DMS53 (cell line): ENCODE measurements at regions not wholly inside any gene's neighbourhood (a gene's known extent, or its start where the extent isn't known, plus 50 kb on each side); places are given as distances from the start of the nearest gene placed in this dataset.

ENCODE experiments used
- DNase-seq: peaks from one replicate; lab custom pipeline; 2025; lab: John Stamatoyannopoulos, UW

DNA sequence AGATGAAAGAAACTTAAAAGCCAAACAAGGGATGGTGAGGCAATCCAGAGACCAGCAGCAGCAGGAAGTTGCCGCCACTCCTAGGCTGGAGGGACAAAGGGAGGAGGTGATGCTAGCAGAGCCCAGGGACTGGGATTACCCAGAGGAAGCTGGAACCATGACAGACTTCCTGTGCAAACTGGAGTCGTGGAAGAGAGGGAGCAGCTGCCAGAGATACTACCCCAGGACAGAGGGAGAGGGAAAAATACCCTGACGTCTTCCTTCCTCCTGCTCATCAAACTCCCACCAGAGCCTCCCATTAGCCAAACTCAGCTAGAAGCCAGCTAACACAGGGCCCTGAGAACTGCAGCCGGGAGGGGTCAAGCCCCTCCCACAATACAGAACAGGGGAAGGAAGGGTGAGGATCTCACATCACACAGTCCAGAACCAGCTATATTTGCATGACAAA lies 101.2 kb upstream of the KLF3 start:
- peak; percentile 93 for DNase-seq

DNA sequence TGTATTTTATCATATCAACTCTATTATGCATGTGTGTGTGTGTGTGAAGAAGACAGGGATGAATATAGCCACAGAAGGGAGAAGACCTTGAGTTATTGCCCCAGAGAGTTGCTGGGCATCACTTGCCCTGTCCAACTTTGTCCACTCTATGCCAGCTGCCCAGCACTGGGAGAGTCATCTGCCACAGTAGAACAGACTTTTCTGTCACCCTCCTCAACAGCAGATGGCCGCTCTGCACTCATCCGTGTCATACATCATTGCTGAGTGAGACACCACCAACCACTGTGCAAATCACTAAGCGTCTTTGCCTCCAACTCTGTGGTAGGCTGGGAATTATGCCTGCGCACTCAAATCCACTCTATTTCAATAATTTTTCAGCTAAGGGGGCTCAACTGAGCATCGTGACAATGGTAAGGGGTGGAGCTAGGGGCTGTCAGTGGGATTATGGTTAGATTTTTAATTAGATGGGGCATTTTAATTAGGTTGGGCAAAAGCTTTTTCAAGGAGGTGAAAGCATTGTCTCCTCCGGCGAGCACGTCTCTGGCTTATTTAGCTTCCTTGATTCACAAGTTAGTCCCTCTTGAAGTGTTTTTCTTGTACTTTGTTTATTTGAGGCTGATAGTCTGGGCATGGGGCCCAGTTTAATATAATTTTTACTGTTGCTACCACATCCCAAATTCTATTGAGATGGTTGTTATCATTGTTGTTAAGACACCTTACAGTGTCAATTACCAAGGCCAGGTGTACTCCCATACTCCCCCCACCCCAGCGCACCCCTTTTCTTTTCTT lies 100.1 kb upstream of the KLF3 start:
- peak; percentile 95 for DNase-seq

DNA sequence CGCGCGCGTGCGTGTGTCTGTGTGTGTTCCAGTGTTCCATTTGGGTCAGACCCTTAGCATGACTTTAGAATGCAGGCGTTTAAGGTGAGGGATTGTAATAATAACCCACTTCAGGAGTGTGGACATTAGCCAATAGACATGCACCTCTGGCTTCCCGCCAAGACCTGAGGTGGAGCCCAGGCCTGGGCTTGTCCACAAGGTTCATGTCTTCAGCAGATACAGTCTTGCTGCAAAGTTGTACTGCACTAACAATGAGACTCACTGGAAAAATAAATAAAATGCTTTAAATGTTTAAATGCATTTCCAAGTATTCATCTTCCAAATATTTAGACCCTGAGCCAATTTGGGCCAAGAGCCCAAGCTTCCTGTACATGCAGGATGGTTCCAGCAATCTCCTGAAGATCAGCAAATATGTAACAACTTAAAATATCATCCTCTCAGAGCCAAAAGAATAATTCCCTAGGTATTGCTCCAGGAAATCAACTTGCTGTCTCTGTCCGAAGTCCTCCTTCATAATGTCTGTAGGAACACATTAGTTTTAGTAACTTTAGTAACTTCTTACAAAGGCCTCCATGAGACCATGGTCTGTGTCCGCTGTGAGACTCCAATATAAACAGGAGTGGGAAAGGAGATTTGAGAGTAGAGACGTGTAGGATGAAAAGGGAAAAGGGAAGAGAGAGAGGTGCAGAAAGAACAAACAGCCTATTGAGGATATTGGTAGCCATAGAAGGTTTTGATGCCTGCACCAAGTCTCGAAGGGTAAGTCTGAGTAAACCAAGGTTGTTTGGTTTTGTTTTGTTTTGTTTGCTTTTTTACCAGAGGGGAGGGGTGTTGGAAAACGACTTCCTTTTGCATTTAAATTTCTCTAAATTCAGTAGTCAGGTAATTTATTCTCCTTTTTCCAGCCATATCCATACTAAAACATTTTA lies 98.5 kb upstream of the KLF3 start:
- DNase-seq, result peak; percentile 56

DNA sequence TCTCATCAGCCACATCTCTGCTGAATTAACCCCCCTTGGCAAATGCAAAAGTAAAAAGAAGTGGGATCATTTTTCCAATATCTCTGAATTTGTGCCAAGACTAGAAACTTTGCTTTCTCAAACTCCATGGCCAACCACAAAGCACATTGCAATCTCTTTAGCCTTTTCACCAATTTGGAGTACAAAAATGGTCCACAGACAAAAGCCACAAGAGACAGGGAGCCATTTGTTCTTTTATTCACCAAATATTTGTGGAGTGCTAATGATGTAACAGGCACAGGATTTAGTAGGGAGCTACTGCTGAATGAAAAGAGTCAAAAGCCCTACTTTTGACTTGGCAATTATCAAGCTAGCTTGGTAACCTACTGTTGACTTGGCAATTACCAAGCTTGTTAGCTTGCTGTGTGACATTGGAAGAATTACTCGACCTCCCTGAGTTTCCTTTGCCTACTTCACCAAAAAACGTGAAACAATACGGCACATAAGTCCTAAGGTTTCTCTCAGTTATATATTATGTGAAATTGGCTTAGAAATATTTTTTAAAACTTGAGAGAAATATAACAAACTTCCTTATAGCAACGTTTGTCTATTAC lies 97.1 kb upstream of the KLF3 start:
- DNase-seq, result no peak

DNA sequence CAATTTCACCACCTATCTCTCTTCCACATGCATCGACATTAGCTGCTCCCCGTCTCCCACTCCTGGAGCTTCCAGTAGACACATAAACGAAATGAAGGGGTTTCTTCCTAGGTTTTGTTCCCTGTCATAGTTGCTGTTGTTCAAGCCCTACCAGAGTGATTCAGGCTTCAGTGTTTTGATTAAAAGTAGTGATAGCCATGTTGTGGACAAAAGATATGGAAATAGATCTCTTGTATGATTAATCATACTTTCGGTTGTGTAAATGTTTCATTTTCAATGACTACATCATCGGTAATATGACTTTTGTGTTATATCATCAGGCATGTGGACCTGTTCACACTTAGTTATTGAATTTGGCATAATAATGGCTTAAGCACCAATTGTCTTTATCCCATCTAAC lies 96.5 kb upstream of the KLF3 start:
- no peak for DNase-seq

DNA sequence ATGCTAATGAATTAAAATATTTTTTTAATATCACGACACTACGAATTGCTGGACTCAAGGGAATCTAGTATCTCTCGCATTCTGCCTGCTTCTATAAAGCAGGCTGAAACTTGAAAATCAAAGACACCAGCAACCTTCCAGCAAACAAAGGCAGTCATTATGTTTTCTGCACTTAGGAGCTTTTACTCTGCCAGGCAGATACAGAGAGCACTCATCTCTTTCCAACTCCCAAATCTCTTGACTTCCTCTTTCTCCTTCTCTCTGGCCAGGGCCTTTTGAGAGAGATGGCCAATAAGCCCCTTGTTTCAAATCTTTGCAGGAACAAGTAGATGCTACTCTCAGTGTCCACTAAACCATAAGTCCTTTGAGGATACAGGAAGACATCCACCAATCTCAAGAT lies 95.2 kb upstream of the KLF3 start:
- DNase-seq, result no peak

DNA sequence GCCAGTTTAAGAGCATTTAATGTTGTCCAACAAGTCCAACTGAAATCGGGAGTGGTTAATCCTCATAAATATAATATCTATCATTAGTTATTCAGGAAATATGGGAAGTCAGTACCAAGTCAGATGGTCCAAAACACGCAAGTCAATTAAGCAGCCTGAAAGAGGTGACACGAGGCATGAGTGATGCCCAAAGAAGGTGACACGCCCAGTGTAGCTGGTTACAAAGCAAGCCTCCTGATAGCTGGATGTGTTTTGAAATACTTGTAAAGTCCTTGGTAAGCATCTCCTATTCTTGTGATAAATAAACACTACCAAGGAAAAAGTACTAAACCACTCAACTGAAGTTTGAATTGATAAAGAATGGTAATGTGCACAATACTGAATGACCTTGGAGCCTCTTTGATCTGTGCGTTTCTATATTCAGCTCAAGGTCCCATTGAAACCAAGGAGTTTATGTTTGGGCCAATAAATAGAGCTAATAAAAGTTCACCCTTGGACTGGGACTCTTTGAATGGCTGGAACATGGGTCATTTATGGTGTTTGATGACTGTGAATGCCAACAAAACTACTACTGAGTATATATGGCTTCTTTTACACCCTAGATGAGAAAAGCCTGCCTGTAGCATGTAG lies 93.2 kb upstream of the KLF3 start:
- no peak for DNase-seq

DNA sequence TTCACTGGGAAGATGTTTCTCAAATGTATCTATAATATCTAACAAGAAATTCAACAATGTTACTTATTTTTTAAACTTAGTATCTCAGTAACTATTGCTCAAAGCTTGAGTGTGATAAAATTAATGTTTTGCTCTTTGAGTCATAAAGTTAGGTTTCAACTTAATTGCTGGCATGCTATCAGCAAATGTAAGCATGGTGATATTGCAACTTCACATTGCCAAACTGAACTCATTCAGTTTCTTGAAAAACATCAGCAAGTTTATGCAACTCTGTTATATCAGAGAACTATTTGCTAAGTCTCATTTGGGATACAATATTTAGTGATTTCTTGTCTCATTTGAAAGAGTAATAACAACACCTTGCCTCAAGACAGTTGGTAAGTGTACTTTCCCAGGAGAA lies 91.2 kb upstream of the KLF3 start:
- DNase-seq, result no peak

DNA sequence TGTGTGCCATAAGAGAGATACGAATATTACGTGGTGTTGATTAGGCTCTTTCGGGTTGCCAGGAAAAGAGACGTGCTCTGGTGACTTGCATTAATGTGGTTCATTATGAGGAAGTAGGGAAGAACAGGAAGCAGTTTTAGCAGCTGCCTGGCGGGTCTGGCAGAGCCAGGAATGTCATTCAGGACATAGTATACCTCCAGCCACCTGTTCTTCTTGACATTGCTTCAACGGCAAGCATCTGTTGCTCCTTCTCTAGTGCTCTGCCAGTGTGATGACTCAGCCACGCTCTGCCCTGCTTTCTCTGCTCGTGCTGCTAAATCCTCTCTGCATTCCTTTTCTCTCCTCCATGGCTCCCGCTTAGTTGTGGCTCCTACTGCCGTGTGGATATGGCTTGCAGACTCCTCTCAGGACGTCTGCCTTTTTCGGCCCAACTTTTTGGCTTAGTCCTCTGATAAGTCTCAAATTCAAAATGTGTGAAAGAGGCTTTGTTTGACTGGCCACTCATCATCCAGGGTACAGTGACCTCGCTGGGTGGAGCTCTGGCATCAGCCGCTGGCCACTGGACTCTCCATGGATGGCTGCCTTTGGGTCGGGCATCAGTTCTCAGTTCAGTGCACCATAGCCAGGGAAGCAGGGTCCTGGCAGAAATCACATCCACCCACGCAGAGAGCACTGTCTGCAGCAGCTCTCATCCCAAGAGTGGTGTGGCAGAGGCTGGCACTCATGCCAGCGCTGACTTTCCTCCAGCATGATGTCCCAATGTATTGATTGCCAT lies 89.3 kb upstream of the KLF3 start:
- peak; percentile 98 for DNase-seq

DNA sequence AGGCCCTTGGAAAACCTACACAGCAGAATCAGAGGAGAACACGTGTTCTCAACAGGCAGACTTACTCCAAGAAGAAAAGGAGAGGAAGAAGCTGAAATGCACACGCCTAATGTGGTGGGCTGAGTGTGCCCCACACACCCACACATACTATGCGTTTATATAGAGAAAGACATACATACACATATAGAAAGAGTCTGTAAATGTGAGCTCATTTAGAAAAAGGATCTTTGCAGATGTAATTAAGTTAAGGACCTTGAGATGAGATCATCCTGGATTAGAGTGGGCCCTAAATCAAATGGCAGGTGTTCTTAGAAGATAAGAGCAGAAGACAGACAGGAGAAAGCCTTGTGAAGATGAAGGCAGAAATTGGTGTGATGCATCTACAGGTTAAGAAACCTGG lies 87.2 kb upstream of the KLF3 start:
- DNase-seq, result no peak

DNA sequence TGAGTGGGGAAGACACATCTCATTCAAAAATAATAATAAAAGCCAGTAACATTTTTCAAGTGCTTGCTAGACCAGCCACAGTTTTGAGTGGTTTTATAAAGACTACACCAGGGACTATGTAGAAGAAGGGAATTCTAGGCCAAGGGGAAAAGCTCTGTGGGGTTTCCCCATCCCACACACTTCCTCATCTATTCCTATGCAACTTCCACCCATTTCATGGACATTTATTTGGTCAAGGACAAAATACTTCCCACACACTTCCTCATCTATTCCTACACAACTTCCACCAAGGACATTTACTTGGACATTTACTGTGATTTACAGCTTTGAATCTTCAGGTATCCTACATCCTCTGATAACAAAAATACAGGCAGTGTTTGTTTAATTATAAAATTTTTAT lies 86.5 kb upstream of the KLF3 start:
- DNase-seq, result no peak

DNA sequence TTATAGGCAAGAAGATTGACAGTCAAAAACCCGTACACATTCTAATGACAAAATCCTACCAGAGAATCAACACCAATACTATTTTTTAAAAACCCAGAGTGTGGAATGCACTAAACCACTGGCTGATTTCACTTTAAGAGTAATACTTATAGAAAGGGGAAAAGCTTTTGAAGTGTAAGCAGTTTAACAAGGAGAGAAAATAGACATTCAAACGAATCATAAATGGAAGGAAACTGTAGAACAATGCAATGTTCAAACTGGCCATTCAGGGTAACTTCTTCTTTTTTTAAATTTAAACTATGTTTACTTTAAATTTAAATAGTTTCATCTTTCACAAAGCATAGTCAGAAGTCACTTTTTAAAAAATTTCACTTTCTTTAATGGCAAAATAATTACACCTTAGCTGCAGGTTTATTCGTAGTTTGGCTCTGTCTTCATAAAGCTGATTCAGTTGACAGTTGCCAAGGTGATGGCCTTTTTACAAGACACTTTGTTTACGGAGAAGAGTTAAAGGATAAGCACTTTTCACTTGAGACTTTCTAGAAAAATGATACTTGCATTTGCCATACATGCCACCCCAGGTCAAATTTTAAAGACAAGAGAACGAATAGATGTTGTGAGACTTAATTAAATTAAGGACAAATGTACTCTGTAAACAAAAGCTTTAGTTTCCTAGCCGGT lies 82.4 kb upstream of the KLF3 start:
- no peak for DNase-seq

DNA sequence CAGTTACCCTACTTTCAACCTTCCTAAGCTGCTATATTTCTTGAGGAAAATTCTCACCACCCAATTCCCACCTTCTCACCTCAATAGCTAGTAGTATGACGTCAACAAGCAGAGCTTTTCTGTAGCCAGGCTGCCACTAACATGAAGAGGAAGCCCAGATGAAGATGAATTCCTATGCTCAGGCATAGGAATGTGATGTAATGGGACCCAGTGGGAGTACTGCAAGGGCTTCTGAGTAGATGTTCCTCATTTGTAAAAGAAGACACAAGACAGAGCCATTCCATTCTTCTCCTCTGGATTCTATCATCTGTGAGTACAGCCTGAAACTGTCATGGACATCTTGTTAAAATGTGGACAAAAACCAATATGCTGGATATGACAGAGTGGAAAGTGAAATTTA lies 81.6 kb upstream of the KLF3 start:
- DNase-seq, result no peak

DNA sequence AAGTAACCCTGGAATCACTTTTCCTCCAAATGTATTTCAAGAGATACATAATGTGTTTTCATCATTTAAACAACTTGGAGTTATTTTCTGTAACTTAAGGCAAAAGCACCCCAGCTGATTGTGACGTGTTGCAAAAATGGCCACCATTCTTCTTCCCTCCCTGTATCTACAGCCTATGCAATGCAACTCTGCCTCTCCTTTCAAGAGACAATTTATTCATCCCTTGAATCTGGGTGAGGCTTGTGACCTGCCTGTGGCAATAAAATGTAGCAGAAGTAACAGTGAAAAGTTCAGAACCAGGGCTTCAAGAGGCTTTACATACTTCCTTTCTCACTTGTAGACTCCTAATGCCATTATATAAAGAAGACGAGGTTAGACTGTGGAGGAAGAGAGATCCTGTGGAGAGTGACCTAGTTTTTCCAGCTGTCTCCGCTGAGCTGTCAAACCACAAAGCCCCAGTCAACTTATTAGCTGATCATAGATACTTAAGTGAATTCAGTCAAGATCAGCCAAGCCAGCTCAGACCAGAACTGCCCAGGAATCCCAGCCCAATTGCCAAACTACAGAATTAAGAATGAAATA lies 81.0 kb upstream of the KLF3 start:
- DNase-seq, result peak; percentile 20

DNA sequence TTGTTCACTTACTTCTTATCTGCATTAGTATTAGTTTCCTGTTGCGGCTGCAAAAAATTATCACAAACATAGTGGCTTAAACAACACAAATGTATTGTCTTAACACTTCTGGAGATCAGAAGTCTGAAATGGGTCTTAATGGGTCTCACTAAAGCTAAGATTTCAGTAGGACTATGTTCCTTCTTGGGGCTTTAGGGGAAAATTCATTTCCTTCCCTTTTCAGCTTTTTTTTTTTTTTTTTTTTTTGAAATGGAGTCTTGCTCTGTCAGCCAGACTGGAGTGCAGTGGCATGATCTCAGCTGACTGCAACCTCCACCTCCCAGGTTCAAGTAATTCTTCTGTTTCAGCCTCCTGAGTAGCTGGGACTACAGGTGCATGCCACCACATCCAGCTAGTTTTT lies 78.1 kb upstream of the KLF3 start:
- no peak for DNase-seq

DNA sequence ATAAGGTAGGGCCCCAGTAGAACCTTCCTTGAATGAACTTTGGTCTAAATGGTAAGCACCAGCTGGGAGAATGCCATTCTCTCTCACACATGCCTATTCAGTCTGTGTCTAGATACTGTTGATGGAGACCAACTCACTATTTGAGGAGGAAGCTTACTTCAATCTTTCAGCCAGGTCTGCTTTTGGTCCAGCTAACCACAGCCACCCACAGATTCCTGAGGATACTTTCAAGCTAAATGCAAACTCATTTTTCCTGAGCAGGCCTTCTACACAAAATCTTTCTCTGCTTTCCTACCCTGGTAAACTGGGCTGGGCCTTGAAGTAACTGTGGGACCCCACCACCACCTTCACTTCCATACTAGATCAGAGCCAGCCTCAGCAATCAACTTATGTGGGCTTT lies 76.9 kb upstream of the KLF3 start:
- DNase-seq, result no peak

DNA sequence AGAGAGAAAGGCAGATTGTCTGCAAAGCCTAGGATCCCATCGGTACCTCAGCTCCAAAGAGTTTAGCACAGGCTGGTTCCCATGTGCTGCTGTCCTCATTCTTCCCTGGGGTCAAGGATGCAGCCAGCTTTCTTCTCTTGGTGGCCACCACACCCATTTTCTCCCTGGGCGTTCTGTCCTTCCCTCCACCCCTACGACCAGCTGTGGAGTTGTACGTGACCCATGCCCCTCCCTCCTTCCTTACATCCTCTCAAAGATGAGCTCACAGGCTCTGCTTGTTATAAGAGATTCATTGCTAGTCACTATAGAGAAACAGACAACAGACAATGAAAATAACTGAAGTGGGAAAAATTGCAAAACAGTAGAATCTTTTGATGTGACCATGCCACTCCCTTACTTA lies 74.0 kb upstream of the KLF3 start:
- DNase-seq, result no peak

DNA sequence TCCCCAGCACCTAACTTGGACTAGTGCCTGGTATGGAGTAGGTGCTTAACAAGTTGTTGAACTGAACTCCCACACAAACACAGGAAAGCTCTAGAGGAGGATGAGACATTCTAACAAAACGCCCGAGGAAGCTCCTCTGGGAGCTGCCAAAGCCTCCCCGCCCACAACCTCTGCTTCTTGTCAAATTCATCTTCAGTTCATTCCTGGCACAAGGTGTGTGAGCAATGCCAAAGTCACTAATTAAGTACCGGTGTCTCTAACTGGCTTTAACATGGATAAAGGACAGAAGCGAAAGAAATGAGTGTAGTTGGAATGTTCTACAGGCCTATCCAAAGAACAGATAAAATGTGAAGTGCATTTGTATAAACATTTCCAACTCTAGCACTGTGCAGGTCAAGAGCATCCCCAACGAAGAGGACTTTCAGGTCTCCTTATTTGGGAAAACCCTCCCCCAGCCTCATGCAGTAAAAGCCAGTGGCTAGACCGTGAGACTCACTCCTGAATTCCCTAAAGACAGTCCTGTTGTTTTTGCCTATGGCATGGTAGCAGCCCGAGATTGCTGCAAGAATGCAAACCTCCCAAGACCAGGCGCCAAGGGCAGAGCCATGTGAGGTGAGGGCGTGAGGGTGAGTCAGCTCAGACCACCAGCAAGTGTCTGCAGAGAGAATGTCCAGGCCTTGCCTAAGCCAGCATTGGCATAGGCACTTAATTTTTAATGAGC lies 72.2 kb upstream of the KLF3 start:
- no peak for DNase-seq

DNA sequence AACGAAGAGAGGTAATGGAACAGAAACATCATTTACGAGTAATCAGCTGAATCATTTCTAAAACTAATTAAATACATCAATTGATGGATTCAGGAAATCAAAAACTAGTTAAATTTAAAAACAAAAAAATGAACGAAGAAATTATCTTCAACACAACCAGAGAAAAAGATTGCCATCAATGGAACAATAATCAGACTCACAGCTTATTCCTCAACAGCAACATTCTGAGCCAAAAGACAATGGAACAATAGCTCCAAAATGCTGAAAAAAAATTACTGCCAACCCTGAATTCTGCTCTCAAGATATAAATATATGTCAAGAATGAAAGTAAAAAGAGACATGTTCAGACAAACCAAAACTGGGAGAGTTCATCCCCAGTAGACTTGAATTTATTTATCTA lies 65.5 kb upstream of the KLF3 start:
- DNase-seq, result no peak

DNA sequence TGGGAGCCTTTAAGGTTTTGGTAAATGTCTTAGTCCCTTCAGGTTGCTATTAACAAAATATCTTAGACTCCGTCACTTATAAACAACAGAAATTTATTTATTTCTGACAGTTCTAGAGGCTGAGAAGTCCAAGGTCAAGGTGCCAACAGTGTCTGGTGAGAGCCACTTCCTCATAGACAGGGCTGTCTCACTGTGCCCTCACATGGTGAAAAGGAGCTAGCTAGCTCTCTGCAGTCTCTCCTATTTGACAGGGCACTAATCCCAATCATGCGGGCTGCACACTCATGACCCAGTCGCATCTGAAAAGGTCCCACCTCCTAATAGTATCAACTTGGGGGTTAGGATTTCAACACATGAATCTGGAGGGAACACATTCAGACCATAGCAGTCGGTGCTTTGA lies 63.4 kb upstream of the KLF3 start:
- peak; percentile 83 for DNase-seq
